ENCODE measurements at regions not wholly inside any gene's neighbourhood (a gene's known extent, or its start where the extent isn't known, plus 50 kb on each side); places are given as distances from the start of the nearest gene placed in this dataset.

DNA sequence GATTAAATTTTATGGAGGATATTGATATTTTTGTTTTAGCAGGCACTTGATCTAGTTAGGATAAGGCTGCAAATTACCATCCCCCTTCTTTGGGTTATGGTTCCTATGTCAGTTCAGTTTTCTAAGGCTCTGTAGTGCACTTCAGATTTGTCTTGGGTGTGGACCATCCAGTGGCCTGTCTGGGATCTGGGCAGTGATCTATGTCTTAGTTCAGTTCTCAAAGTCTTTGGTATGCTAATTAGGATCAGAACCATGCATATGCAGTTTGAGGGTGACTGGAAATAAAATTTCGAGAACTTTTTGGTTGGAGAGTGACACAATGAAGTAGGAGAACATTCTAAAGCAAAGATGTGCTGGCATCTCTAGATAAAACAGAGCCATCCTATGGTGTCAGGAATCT is 388.2 kb downstream of the MID1IP1 start:
- DNase-seq = no peak

- DNase-seq = no peak
Measured at GRCh38 chrX:39194673-39195072, 393.4 kb downstream of the MID1IP1 start.

- DNase-seq = no peak
Measured at GRCh38 chrX:39195156-39195555, 393.9 kb downstream of the MID1IP1 start.

GRCh38 chrX:39196192-39197102 is 395.2 kb downstream of the MID1IP1 start:
- no peak for DNase-seq

DNA sequence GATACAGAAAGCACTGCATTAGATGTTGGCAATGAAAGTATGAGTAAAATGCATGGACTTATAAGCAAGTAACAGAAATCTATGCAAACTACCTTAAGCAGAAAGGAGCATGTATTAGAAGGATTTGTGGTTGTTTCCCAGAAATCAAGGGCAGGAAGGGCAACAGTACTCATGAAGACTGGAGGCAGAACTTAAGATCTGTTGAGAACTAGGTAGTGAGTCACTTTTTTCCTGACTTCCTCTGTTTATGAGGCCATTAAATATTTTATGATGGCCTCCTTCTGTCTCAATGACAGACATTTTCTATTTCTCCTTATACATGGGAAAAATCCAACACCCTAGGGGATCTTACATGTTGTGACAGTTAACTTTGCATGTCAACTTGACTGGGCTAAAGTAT is 398.2 kb downstream of the MID1IP1 start:
- no peak for DNase-seq

DNA sequence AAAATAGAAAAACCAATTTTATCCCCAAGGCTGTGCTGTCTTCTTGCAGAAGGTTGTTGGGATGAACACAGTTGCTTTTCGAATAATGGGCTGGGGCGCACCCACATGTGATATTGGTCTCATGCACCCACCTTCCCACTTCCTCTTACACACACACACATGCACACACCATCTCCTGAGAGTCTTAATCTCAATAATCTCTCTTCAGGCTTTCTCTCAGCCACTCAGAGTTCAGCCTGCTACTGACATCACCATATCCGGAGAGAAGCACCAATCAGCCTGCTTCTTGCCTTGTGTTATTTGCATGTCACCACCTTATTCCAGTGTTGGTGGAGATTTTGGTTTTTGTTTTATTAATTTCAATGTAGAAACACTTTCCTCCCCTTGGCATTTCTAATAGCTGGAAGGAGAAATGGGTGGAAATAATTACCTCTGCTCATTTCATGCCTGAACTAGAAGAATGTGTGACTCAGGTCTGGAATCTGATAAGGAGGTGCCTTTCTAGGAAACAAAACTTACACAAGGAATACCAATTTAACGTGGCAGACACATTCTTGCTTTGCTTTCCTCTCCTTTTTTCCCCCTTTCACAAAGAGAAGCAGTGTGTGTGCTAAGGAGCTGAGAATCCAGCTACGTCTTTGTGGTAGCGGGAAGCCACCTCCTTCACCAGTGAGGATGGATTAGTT is 400.2 kb downstream of the MID1IP1 start:
- DNase-seq = no peak

DNA sequence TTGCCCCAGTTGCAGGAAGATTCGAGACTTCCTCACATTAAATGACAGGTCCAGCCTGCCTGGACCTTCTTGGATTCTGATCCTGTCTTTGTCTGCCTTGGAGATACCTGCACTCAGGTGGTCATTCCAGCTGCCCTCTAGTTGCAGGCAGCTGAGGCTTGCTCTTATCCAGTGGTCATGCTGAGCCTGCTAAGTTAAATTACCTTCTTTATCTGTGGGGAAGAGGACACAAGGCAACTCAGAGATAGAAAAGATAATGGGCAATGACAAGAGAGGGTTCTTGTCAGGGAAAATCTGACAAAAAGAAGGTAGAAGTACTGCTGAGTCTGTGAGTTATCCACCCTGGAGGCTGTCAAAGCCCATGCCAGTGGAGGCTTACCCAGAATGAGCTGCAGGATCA is 401.4 kb downstream of the MID1IP1 start:
- no peak for DNase-seq

- DNase-seq = no peak
Measured at GRCh38 chrX:39203427-39203826, 402.2 kb downstream of the MID1IP1 start.

DNA sequence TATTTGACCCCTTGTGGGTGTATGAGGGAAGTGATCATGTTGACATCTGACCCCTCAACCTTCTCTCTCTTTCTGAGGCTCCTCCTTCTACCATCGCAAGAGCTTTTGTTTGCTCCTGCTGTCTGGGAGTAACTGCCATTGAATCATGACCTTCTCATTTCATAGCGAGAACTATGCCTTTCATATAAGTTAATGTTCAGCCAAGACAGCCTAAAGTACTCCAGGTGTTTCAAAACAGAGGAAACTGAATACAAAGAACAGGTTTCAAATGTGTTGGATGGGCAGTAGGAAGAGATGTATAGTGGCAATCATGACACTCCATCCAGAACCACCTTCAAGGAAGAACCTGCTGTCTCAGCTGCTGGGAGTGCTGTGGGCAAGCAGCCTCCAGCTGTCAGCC is 403.1 kb downstream of the MID1IP1 start:
- DNase-seq = no peak

- DNase-seq = no peak
Measured at GRCh38 chrX:39204945-39205344, 403.7 kb downstream of the MID1IP1 start.

DNA sequence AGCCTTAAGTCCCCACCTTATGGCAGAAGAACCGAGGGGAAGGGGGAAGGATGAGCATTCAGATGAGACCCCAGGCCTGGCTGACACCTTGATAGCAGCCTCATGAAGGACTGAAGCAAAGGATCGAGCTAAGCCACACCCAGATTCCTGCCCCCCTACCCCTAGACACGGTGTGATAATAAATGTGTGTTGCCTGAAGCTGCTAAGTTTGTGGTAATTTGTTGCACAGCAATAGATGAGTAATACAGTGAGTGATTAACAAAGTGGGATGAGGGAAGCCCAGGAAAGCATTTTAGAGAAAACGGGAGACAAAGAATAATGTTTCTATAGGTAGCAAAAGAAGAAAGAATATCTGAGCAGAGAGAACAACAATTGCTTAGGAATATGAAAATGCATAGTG is 404.2 kb downstream of the MID1IP1 start:
- no peak for DNase-seq

- no peak for DNase-seq
Measured at GRCh38 chrX:39206399-39207145, 405.3 kb downstream of the MID1IP1 start.

DNA sequence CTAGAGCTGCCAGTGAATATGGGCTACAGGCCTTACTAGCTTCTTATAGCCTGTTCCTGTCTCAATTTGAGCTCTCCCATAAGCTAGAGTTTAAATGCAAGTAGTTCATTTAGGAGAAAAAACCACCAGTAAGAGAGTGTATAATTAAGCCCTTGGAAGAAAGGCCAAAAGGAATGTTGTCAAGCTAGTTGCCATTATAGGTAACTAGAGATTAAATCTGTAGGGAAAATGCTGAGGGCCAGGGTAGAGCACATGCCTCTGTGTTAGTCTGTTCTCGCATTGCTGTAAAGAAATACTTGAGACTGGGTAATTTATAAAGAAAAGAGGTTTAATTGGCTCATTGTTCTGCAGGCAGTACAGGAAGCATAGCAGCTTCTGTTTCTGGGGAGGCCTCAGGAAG is 410.2 kb downstream of the MID1IP1 start:
- DNase-seq = no peak

DNA sequence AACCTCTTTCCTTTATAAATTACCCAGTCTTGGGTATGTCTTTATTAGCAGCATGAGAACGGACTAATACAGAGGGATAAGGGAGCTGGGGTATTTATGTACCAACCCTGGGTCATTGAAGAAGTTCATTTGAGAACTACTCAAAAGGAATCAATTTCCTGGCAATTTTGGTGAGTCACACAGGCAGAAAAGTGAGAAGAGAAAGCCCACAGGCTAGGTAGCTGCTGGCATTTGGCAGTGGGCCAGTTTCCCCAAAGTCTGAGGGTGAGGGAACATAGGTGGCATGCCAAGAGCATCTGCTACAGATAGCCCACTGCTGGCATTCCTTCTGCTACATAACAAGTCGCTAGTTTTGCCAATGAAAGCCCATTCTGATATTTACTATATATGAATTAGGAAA is 411.2 kb downstream of the MID1IP1 start:
- DNase-seq = no peak

DNA sequence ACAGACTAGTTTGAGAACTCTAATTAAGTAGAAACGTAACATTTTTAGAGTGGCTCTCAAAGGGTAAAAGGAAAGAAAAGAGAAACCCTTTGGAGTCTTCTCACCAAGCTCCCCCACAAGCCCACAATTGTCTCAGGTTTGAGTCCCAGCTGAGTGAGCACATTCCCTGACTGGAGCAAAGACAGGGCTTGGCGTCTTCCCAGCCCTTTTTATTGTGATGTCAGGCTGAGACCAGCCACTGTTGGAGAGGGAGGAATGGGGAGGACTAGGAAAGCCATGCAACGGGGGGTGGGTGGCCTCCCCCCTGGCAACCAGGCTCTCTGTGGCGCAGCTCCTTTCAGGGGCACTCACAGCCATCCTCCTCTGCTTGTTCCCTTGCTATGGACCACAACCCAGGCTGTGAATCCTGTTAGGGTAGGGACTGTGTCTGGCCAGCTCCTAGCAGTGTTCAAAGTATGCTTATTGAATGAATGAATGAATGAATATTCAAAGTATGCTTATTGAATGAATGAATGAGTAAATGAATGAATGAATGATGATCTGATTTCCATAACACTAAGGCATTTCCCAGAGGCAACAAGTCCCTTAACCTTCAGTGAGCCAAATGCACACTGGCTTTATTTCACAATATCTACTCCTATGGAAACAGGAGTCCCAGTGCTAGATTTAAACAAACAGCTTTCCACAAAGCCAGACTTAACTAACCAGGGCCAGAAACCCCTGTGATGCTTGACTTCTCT is 413.3 kb downstream of the MID1IP1 start:
- no peak for DNase-seq

DNA sequence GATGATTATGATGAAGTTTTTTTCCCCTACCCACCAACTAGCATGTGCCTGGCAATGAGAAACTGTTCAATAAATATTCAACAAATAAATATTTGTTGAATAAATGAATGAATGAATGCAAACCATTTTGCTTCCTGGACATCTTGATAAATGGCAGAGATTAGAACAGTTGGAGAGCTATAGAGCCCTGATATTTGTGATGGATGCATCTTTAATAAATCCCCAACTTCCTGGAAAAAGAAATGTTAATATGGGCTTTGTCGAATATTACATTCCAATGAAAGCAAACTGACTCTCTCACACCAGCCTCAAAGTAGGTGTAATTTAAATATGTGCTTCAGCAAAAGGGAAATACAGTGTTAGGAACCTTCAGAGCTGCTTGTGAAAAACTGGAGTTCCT is 419.7 kb downstream of the MID1IP1 start:
- DNase-seq = no peak

DNA sequence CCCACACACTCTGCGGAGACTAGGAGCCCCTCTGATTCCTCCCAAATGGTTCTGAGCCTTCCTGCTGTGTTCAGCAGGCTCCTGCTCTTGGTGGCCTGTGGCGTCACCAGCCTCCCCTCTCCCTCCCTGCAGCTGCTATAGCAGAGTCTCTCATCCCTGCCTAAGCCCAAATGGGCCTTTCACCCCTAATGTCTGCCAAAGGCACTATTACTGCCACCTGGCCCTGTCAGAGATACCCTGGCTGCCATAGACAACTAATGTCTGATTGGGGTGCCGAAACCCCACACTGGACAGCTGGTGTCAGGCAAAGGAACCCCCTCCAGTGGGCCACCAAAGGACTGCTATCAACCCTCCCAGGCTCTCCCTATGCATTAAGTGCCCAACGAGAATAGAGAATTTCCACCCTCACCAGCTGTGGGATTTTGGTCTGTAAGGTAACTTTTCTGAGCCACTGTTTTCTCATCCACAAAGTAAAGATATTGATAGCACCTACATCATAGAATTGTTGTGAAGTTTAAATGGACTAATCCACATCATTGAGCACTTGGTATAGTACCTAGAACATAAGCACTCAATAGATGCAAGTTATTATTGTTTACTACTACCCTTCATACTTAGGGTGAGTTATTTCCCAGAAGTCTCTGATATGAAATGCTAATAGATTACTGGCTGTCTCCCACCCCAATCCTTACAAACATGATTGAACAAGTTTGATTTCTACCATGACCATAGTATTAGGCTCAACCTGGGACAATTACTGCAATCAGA is 421.3 kb downstream of the MID1IP1 start:
- DNase-seq = no peak

GRCh38 chrX:39226251-39226650 is 425.0 kb downstream of the MID1IP1 start:
- no peak for DNase-seq

DNA sequence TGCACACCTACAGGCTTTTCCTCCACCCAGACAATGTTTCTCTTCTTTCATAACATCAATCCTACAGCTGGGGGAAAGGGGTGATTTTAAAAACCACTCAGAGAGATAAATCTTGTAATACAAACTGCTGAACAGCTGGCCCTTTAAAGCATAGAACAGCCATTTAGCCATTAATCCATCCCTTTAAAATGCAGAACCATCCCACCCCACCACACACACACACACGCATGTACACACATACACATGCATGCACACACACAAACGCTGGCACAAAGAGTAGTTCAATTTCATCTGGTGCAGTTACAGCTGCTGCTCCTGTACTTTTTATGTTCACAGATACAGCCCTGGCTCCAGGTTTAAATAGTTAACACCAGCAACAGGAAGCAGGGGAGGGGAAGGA is 426.1 kb downstream of the MID1IP1 start:
- no peak for DNase-seq

- no peak for DNase-seq
Measured at GRCh38 chrX:39238006-39238405, 436.7 kb downstream of the MID1IP1 start.

- DNase-seq = no peak
Measured at GRCh38 chrX:39242187-39242586, 440.9 kb downstream of the MID1IP1 start.

DNA sequence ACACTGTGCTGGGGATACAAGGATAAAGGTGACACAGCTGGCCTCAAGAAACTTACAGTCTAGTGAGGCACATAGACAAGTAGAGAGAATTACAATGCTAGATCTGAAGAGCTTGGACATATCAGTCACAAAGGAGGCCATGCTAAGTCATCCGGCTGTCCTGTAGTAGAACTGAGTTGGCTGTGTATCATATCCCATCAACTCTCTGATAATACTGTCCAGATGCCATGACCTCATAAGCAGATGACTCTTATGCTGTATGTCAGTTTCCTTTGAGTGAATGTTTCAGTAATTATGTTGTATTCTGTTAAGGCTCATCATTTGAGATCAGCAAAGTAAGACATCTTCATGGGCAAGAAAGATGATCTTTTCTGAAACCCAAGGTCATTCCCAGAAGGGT is 442.9 kb downstream of the MID1IP1 start:
- DNase-seq = no peak
